MM.1S (cell line): ENCODE measurements at regions not wholly inside any gene's neighbourhood (a gene's known extent, or its start where the extent isn't known, plus 50 kb on each side); places are given as distances from the start of the nearest gene placed in this dataset.

Source experiments
- DNase-seq: peaks from one replicate; pipeline ENCODE4 v3.0.0-alpha.2; 2015
- H2AFZ ChIP-seq: fragments of 300-600 bp; sonication (generic); 2 replicates; pipeline ENCODE4 v1.6.0; 2016; ENCODE audit warnings: antibody characterized with exemption, low read length
- H3F3A ChIP-seq: fragments of 300-600 bp; sonication (generic); 2 replicates; pipeline ENCODE4 v1.6.1; 2016; ENCODE audit warnings: mild to moderate bottlenecking, antibody characterized with exemption, low read length, moderate library complexity, mixed read lengths; ENCODE audit not compliant: insufficient read depth
- H3K27ac ChIP-seq: fragments of 300-600 bp; sonication (generic); 2 replicates; pipeline ENCODE4 v1.5.1; 2016; ENCODE audit warnings: mild to moderate bottlenecking, low read length
- H3K27me3 ChIP-seq: fragments of 300-600 bp; sonication (generic); replicated peaks from 2 replicates; pipeline ENCODE4 v1.6.0; 2016; ENCODE audit warnings: low read length; ENCODE audit not compliant: insufficient read depth
- H3K36me3 ChIP-seq: fragments of 300-600 bp; sonication (generic); replicated peaks from 2 replicates; pipeline ENCODE4 v1.6.1; 2016; ENCODE audit warnings: mild to moderate bottlenecking, low read length, mixed read lengths; ENCODE audit not compliant: insufficient read depth
- H3K4me1 ChIP-seq: fragments of 300-600 bp; sonication (generic); 2 replicates; pipeline ENCODE4 v1.6.1; 2016; ENCODE audit warnings: low read length, mixed read lengths
- H3K4me2 ChIP-seq: fragments of 300-600 bp; sonication (generic); 2 replicates; pipeline ENCODE4 v1.6.0; 2016; ENCODE audit warnings: low read depth, low read length
- H3K4me3 ChIP-seq: fragments of 300-600 bp; sonication (generic); 2 replicates; pipeline ENCODE4 v1.5.1; 2016; ENCODE audit warnings: low read length, mixed read lengths
- H3K79me2 ChIP-seq: fragments of 300-600 bp; sonication (generic); 2 replicates; pipeline ENCODE4 v1.6.1; 2016; ENCODE audit warnings: mixed run types, low read length, mixed read lengths
- H3K9ac ChIP-seq: fragments of 300-600 bp; sonication (generic); 2 replicates; pipeline ENCODE4 v1.6.1; 2016; ENCODE audit warnings: low read length, mixed read lengths
- H3K9me2 ChIP-seq: fragments of 300-600 bp; sonication (generic); replicated peaks from 2 replicates; pipeline ENCODE4 v1.6.1; 2016; ENCODE audit warnings: mild to moderate bottlenecking, low read length, mixed read lengths; ENCODE audit not compliant: insufficient read depth
- H3K9me3 ChIP-seq: fragments of 300-600 bp; sonication (generic); replicated peaks from 2 replicates; pipeline ENCODE4 v1.6.1; 2016; ENCODE audit warnings: mild to moderate bottlenecking, low read length, mixed read lengths; ENCODE audit not compliant: insufficient read depth
- H4K20me1 ChIP-seq: fragments of 300-600 bp; sonication (generic); 2 replicates; pipeline ENCODE4 v1.6.1; 2016; ENCODE audit warnings: mild to moderate bottlenecking, low read length, moderate library complexity, mixed read lengths; ENCODE audit not compliant: insufficient read depth
- CTCF ChIP-seq: fragments of 300-600 bp; sonication (generic); IDR thresholded peaks from 2 replicates; pipeline ENCODE4 v1.5.1; 2016; ENCODE audit warnings: antibody characterized with exemption, low read length, mixed read lengths
- EZH2 ChIP-seq: fragments of 300-600 bp; sonication (generic); optimal IDR thresholded peaks from 2 replicates; pipeline ENCODE3; 2017; ENCODE audit warnings: low read depth, mild to moderate bottlenecking, antibody characterized with exemption, low read length, mixed read lengths
- EZH2phosphoT487 ChIP-seq: fragments of 300-600 bp; sonication (generic); IDR thresholded peaks from 2 replicates; pipeline ENCODE4 v1.6.1; 2018; ENCODE audit warnings: antibody characterized with exemption, low read length

- Histone ChIP-seq H3K9me3 (no peaks in the 10 kb centered on the region), H3K9me2 (no peaks in the 10 kb centered on the region), H3K27ac (no peak overlapping the region), H3K9ac (no peak overlapping the region), H4K20me1 (no peaks in the 10 kb centered on the region), H2AFZ (no peak overlapping the region), H3K4me1 (no peaks in the 10 kb centered on the region), H3K79me2 (no peaks in the 10 kb centered on the region), H3K4me3 (no peak overlapping the region), H3K4me2 (no peak overlapping the region), H3K36me3 (no peaks in the 10 kb centered on the region), H3K27me3 (no peaks in the 10 kb centered on the region), H3F3A (no peaks in the 10 kb centered on the region)
- no peak for TF ChIP-seq CTCF
- no peak for TF ChIP-seq EZH2
- no peak for TF ChIP-seq EZH2phosphoT487
- DNase-seq: no peak
Observed at GRCh38 chrX:42491137-42491907, 286.6 kb downstream of the PPP1R2C start.

- Histone ChIP-seq H3K36me3 (no peaks in the 10 kb centered on the region), H3K4me1 (no peaks in the 10 kb centered on the region), H3K27ac (no peak overlapping the region), H3K4me3 (no peak overlapping the region), H3K9ac (no peak overlapping the region), H3F3A (no peaks in the 10 kb centered on the region), H3K9me3 (no peaks in the 10 kb centered on the region), H4K20me1 (no peaks in the 10 kb centered on the region), H3K27me3 (no peaks in the 10 kb centered on the region), H3K4me2 (no peak overlapping the region), H3K79me2 (no peaks in the 10 kb centered on the region), H2AFZ (no peak overlapping the region), H3K9me2 (no peaks in the 10 kb centered on the region)
- DNase-seq: no peak
- no peak for TF ChIP-seq EZH2phosphoT487
- no peak for TF ChIP-seq EZH2
- no peak for TF ChIP-seq CTCF
Observed at GRCh38 chrX:42490111-42490510, 287.9 kb downstream of the PPP1R2C start.

- Histone ChIP-seq H3K4me1 (no peaks in the 10 kb centered on the region), H3K9ac (no peak overlapping the region), H3K79me2 (no peaks in the 10 kb centered on the region), H3K27ac (no peak overlapping the region), H3K36me3 (no peaks in the 10 kb centered on the region), H3K27me3 (no peaks in the 10 kb centered on the region), H3K9me2 (no peaks in the 10 kb centered on the region), H3K4me3 (no peak overlapping the region), H3K4me2 (no peak overlapping the region), H3F3A (no peaks in the 10 kb centered on the region), H2AFZ (no peak overlapping the region), H3K9me3 (no peaks in the 10 kb centered on the region), H4K20me1 (no peaks in the 10 kb centered on the region)
- DNase-seq: no peak
- TF ChIP-seq EZH2 (no peak), CTCF (no peak), EZH2phosphoT487 (no peak)
Observed at GRCh38 chrX:42485601-42486000, 292.4 kb downstream of the PPP1R2C start.
